HCT116 (cell line): ENCODE measurements at regions not wholly inside any gene's neighbourhood (a gene's known extent, or its start where the extent isn't known, plus 50 kb on each side); places are given as distances from the start of the nearest gene placed in this dataset.

ENCODE experiments used
- CEBPB ChIP-seq: IDR thresholded peaks from 2 replicates; pipeline ENCODE4 v1.6.1; 2012; ENCODE audit warnings: low read depth
- EZH2 ChIP-seq: fragments of 200-600 bp; sonication (generic); IDR thresholded peaks from 2 replicates; pipeline ENCODE4 v1.6.1; 2017; ENCODE audit warnings: antibody characterized with exemption, mixed run types
- EZH2phosphoT487 ChIP-seq: fragments of 200-600 bp; IDR thresholded peaks from 2 replicates; pipeline ENCODE4 v1.6.1; 2018; ENCODE audit warnings: antibody characterized with exemption, borderline replicate concordance
- JUND ChIP-seq: IDR thresholded peaks from 2 replicates; pipeline ENCODE4 v1.6.1; 2012
- MAX ChIP-seq: IDR thresholded peaks from 2 replicates; pipeline ENCODE4 v1.6.1; 2012
- POLR2A ChIP-seq: IDR thresholded peaks from 2 replicates; pipeline ENCODE4 v1.7.0; 2011; ENCODE audit warnings: borderline replicate concordance; ENCODE audit not compliant: insufficient read depth, insufficient read length; ENCODE audit errors: extremely low read depth
- REST ChIP-seq: IDR thresholded peaks from 2 replicates; pipeline ENCODE4 v1.6.1; 2012; ENCODE audit warnings: low read depth
- SP1 ChIP-seq: IDR thresholded peaks from 2 replicates; pipeline ENCODE4 v1.6.1; 2012; ENCODE audit warnings: low read depth
- SRF ChIP-seq: IDR thresholded peaks from 2 replicates; pipeline ENCODE4 v1.6.1; 2012; ENCODE audit warnings: low read depth
- TF ChIP-seq, protein P1 (sequence below), 3 experiments: fragments of 200-600 bp in 1 of 3; sonication (generic) in 1 of 3; IDR thresholded peaks in 2 of 3; conservative IDR thresholded peaks in 1 of 3; 2 replicates each; pipeline ENCODE4 v1.5.1; 2012 to 2017; ENCODE audit warnings: low read depth in 2 of 3, low read length in 2 of 3, antibody characterized with exemption in 1 of 3, borderline replicate concordance in 1 of 3, control low read depth in 1 of 3, mild to moderate bottlenecking in 1 of 3, mixed read lengths in 1 of 3, mixed run types in 1 of 3, moderate library complexity in 1 of 3; ENCODE audit not compliant: insufficient read depth in 1 of 3
- TF ChIP-seq, protein P2 (sequence below): IDR thresholded peaks from 2 replicates; pipeline ENCODE4 v1.6.1; 2011; ENCODE audit warnings: mild to moderate bottlenecking, low read length, moderate library complexity; ENCODE audit not compliant: insufficient replicate concordance; ENCODE audit errors: extremely low read depth

GRCh38 chr14:84040101-84040500, 1489.8 kb upstream of the FLRT2 start:
- TF ChIP-seq, protein P1, sequence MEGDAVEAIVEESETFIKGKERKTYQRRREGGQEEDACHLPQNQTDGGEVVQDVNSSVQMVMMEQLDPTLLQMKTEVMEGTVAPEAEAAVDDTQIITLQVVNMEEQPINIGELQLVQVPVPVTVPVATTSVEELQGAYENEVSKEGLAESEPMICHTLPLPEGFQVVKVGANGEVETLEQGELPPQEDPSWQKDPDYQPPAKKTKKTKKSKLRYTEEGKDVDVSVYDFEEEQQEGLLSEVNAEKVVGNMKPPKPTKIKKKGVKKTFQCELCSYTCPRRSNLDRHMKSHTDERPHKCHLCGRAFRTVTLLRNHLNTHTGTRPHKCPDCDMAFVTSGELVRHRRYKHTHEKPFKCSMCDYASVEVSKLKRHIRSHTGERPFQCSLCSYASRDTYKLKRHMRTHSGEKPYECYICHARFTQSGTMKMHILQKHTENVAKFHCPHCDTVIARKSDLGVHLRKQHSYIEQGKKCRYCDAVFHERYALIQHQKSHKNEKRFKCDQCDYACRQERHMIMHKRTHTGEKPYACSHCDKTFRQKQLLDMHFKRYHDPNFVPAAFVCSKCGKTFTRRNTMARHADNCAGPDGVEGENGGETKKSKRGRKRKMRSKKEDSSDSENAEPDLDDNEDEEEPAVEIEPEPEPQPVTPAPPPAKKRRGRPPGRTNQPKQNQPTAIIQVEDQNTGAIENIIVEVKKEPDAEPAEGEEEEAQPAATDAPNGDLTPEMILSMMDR (IDR thresholded peaks at IDR 0.05 in 2 of 3, conservative IDR thresholded peaks at IDR 0.05 in 1 of 3; ENCODE audit: borderline replicate concordance in 1 of 3, insufficient read depth in 1 of 3, low read depth in 2 of 3, low read length in 2 of 3) = no peak
- TF ChIP-seq POLR2A = no peak
- no peak for TF ChIP-seq EZH2
- TF ChIP-seq SRF = no peak
- TF ChIP-seq MAX = no peak
- no peak for TF ChIP-seq EZH2phosphoT487
- no peak for TF ChIP-seq JUND
- no peak for TF ChIP-seq SP1
- no peak for TF ChIP-seq REST
- TF ChIP-seq CEBPB = no peak
- TF ChIP-seq, protein P2, sequence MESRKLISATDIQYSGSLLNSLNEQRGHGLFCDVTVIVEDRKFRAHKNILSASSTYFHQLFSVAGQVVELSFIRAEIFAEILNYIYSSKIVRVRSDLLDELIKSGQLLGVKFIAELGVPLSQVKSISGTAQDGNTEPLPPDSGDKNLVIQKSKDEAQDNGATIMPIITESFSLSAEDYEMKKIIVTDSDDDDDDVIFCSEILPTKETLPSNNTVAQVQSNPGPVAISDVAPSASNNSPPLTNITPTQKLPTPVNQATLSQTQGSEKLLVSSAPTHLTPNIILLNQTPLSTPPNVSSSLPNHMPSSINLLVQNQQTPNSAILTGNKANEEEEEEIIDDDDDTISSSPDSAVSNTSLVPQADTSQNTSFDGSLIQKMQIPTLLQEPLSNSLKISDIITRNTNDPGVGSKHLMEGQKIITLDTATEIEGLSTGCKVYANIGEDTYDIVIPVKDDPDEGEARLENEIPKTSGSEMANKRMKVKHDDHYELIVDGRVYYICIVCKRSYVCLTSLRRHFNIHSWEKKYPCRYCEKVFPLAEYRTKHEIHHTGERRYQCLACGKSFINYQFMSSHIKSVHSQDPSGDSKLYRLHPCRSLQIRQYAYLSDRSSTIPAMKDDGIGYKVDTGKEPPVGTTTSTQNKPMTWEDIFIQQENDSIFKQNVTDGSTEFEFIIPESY = no peak
